Liver (tissue), 3 donors: ENCODE measurements at regions not wholly inside any gene's neighbourhood (a gene's known extent, or its start where the extent isn't known, plus 50 kb on each side); places are given as distances from the start of the nearest gene placed in this dataset.

Experiments used
- ATF3 ChIP-seq: IDR thresholded peaks from 2 replicates; pipeline ENCODE4 v1.6.1; 2016; ENCODE audit warnings: antibody characterized with exemption
- CTCF ChIP-seq: fragments of 150-350 bp; IDR thresholded peaks from 2 replicates; pipeline ENCODE4 v1.5.1; 2017; ENCODE audit warnings: improper control_type of control experiment, low read depth, low read length; ENCODE audit not compliant: missing input control
- GABPA ChIP-seq, 2 donors: IDR thresholded peaks in 1 of 2; conservative IDR thresholded peaks in 1 of 2; 2 replicates each; pipeline ENCODE4 v1.6.1; 2016; ENCODE audit warnings: antibody characterized with exemption in 2 of 2, mild to moderate bottlenecking in 1 of 2, moderate library complexity in 1 of 2
- SP1 ChIP-seq: IDR thresholded peaks from 2 replicates; pipeline ENCODE4 v1.6.1; 2018; ENCODE audit warnings: antibody characterized with exemption, mild to moderate bottlenecking
- YY1 ChIP-seq: IDR thresholded peaks from 2 replicates; pipeline ENCODE4 v1.6.1; 2016; ENCODE audit warnings: antibody characterized with exemption, mild to moderate bottlenecking
- TF ChIP-seq, protein P1 (sequence below): IDR thresholded peaks from 2 replicates; pipeline ENCODE4 v1.6.1; 2016; ENCODE audit warnings: antibody characterized with exemption, mild to moderate bottlenecking
- donor health status: healthy.
- donor health status: healthy.

DNA sequence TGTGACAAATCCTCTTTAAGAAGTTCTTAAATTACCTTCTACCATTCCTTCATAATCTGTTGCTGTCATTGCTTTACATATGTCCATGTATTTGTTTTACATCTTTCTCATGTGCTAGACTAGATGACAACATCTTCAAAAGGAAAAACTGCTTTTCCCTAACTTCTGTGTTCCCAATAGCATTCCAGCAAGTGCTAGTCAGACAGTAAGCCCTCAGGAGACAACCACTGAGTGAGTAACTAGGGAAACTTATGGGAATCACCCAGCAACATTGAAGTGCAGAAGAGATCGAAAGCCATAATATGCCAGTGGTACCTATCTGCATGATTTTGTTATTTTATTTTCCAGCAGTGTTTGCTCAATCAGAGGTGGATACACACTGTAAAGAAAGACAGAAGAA, 889.7 kb upstream of the API5 start:
- no peak for TF ChIP-seq CTCF
- TF ChIP-seq SP1, result no peak
- TF ChIP-seq, protein P1, sequence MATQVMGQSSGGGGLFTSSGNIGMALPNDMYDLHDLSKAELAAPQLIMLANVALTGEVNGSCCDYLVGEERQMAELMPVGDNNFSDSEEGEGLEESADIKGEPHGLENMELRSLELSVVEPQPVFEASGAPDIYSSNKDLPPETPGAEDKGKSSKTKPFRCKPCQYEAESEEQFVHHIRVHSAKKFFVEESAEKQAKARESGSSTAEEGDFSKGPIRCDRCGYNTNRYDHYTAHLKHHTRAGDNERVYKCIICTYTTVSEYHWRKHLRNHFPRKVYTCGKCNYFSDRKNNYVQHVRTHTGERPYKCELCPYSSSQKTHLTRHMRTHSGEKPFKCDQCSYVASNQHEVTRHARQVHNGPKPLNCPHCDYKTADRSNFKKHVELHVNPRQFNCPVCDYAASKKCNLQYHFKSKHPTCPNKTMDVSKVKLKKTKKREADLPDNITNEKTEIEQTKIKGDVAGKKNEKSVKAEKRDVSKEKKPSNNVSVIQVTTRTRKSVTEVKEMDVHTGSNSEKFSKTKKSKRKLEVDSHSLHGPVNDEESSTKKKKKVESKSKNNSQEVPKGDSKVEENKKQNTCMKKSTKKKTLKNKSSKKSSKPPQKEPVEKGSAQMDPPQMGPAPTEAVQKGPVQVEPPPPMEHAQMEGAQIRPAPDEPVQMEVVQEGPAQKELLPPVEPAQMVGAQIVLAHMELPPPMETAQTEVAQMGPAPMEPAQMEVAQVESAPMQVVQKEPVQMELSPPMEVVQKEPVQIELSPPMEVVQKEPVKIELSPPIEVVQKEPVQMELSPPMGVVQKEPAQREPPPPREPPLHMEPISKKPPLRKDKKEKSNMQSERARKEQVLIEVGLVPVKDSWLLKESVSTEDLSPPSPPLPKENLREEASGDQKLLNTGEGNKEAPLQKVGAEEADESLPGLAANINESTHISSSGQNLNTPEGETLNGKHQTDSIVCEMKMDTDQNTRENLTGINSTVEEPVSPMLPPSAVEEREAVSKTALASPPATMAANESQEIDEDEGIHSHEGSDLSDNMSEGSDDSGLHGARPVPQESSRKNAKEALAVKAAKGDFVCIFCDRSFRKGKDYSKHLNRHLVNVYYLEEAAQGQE, result no peak
- TF ChIP-seq GABPA (IDR thresholded peaks at IDR 0.05 in 1 of 2, conservative IDR thresholded peaks at IDR 0.05 in 1 of 2), result no peak
- TF ChIP-seq YY1, result no peak
- no peak for TF ChIP-seq ATF3
